K562 (cell line): ENCODE measurements at regions not wholly inside any gene's neighbourhood (a gene's known extent, or its start where the extent isn't known, plus 50 kb on each side); places are given as distances from the start of the nearest gene placed in this dataset.

Experiments
- JUND ChIP-seq, 2 experiments: IDR thresholded peaks; 2 replicates in 1 of 2; 3 replicates in 1 of 2; pipeline ENCODE4 v1.6.1; 2011; ENCODE audit warnings: borderline replicate concordance in 2 of 2, low read depth in 2 of 2, low read length in 2 of 2, improper control_type of control experiment in 1 of 2, missing biosample characterization in 1 of 2, missing genetic modification characterization in 1 of 2, missing genetic modification reagents in 1 of 2
- MAFK ChIP-seq: IDR thresholded peaks from 2 replicates; pipeline ENCODE4 v1.6.1; 2011; ENCODE audit warnings: low read length, improper control_type of control experiment
- MEIS2 ChIP-seq: fragments of 450-650 bp; IDR thresholded peaks from 2 replicates; pipeline ENCODE4 v1.6.1; 2014; ENCODE audit warnings: mild to moderate bottlenecking; ENCODE audit not compliant: partially characterized antibody
- POLR2A ChIP-seq: fragments of 450-650 bp; conservative IDR thresholded peaks from 2 replicates; pipeline ENCODE4 v1.6.1; 2016
- ZNF507 ChIP-seq: conservative IDR thresholded peaks from 2 replicates; pipeline ENCODE4 v1.6.1; 2017; ENCODE audit warnings: missing genetic modification characterization, missing compliant biosample characterization

- TF ChIP-seq POLR2A, result no peak
- TF ChIP-seq JUND (IDR thresholded peaks at IDR 0.05; ENCODE audit: borderline replicate concordance, low read depth, low read length), result no peak
- TF ChIP-seq JUND (tag; IDR thresholded peaks at IDR 0.05; ENCODE audit: borderline replicate concordance, low read depth, low read length), result no peak
- no peak for TF ChIP-seq MAFK
- no peak for TF ChIP-seq MEIS2
- no peak for TF ChIP-seq ZNF507 (tag)
These were observed 179.0 kb upstream of the PITX1 start for GRCh38 chr5:135213027-135213386.
